HG02571 (cell line): ENCODE measurements at regions not wholly inside any gene's neighbourhood (a gene's known extent, or its start where the extent isn't known, plus 50 kb on each side); places are given as distances from the start of the nearest gene placed in this dataset.
A peak's percentile ranks its signal among the peaks of the same experiment; 100 is the strongest.

Experiments
- ATAC-seq: cut with Tn5 transposase; IDR thresholded peaks from one replicate; pipeline ENCODE4 v1.9.1; 2021; ENCODE audit warnings: mild to moderate bottlenecking, moderate library complexity; ENCODE audit not compliant: unreplicated experiment

DNA sequence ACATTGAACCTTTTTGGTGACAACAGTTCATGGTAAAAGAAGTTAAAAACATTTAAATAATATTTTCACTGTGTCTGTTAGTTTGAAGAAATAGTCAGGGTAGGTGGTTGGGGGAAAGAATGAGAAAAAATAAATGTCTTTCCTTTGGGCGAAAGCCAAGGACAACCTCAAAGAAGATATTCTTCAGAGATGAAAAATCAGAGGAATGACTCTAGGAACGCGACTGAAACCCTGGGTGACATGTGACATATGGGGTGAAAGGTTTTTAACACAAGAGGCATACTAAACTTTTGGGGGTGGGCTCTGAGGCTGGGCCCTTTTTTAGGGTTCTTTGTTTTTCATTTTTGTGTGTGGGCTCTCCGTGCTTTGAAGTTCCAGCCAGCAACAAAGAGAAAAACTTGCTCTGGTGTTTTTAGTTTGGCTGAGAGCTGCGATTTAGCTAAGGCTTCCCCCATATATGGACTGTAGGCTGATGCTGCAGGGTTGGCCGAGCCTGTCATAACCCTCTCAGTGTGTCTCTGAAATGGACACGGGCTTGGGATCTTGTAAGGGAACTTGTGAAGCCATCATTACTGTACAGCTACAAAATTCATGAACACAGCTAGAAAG lies 610.1 kb upstream of the ARID1B start:
- ATAC-seq = no peak

DNA sequence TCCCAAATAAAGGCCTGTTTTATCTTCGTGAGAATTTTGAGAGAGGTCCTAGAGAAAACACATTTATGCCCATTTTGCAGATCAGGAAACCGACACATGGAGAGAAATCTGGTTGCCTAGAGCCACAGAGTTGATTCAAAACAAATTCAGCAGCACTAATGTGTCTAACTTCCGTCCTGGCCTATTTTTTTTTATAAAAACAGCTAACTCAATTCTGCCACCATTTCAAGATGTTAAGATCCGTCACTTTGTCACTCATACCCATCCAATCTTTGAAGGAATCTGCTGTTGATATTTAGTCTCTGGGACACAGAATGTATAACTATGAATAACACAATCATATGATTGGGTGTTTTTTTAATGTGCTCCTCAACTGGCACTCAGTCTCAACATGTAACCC lies 611.1 kb upstream of the ARID1B start:
- no peak for ATAC-seq

- no peak for ATAC-seq
Measured at GRCh38 chr6:156164701-156165452, 612.3 kb upstream of the ARID1B start.

DNA sequence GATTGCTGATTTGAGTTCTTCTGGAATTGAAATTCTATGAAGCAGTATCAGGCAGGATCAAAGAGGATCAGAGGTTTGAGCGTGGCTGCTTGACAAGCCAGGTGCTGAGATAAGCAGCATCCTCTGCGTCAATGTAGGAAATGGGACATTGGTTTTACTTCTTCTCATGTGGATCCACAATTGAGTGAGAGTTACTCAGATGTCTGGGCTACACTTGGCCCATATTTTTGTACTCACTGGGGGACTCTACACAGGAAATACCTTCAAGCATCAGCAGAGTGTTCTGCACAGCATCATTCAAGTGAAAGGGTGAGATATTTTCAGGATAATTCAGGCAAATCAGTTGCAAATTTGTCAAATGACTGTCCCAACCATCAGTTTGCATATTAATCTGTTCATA lies 613.9 kb upstream of the ARID1B start:
- no peak for ATAC-seq

- no peak for ATAC-seq
Measured at GRCh38 chr6:156161471-156161870, 615.7 kb upstream of the ARID1B start.

DNA sequence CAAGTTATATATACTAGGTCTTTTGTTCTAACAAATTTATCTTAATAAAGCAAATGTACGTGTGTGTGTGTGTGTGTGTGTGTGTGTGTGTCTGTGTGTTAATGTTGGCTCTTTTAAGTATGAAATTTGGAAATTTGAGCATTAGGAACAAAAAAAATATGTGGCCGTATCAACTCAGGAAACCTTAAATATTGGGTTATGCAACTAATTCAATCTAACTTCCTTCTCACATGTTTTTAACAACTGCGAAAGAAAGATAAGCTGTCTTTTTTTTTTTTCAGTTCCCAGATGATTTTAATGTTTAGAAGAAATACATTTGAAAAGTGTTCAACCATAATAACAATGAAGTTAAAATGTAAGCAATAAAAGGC lies 616.4 kb upstream of the ARID1B start:
- ATAC-seq = no peak

DNA sequence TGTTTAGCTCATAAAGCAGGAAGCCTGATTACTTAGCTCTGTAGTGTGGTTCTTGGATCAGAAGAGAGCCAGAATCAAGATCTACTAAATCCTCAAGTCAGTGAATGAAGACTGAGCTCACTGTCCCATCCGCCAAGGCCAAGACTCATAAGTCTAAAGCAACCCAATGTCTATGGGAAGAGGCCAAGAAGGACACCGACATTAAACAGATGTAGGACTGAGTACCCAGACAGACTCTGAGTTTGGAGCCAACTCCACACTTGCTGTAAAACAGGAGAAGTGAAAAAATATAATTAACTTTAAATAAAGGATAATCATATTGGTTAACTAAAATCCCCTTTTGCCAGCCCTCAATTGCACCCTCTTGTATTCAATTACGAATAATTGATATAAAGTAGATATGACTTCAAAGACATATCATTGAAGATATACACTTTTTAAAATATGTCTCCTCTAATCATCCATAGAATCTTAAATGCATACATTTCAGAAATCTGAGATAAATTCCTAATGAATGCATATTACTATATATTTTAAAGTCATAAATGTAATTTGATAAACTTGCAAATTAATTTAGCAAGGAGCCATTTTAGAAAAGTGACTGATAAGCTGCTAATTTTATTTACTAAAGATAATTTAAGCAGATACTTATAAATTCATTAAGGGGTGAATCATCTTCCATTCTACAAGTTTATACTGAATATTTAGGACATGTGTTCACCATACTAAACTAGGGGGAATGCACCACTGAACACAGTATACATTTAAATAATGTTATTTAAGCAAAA lies 617.0 kb upstream of the ARID1B start:
- no peak for ATAC-seq

DNA sequence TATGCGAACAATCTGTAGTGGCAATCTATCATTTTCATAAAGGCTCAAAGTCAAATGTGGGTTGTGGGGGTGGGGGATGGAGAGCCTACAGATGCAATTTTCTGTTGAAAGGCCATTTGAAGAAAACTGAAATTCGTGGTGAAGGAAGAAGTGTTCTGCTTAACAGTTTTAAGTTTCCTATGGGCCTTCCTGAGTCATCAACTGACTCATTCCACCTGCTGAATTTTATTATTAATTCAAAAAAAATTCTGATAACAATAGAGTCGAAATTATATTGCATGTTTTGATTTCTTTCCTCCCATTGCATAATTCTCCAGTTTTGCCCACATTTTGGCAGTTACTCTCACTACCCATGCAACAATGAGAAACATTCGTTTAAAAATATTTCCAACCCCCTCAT lies 622.3 kb upstream of the ARID1B start:
- no peak for ATAC-seq

DNA sequence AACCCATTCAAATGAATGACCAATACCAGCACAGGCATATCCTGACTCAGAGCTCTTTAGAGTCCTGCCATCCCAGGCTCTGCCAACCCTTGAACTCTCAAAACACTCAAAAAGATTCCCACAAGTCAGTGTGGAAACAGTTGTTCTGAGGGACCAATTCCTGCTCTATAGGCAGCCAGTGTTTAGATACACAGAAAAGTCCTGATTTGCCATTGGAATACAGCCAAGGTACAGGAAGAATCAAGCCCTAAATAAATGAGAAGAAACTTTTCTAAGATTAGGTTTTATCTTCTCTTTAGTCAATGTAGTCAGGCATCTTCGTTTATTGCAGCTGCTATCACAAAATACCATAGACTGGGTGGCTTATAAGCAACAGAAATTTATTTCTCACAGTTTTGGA lies 626.8 kb upstream of the ARID1B start:
- ATAC-seq = no peak

GRCh38 chr6:156146891-156147290 lies 630.3 kb upstream of the ARID1B start:
- no peak for ATAC-seq

GRCh38 chr6:156131221-156131903 lies 645.8 kb upstream of the ARID1B start:
- ATAC-seq = no peak

DNA sequence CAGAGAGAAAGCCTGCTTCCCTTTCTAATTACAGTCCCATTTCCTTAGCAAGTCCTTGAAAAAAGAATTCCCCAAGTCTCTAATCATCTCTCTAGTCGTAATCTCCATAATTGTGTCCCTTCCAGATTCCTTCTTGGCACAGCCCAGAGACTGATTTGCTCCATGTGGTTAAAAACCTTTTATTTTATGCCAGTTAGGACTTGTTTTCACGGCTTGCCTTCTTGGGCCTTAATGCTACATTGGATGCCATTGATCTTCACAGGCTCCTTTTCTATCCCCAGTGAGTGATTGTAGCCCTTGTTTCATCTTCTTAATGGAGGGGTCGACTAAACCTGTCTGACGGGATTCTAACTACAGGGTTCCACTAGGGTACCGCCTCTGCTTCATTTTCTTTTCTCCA lies 650.6 kb upstream of the ARID1B start:
- ATAC-seq = no peak

DNA sequence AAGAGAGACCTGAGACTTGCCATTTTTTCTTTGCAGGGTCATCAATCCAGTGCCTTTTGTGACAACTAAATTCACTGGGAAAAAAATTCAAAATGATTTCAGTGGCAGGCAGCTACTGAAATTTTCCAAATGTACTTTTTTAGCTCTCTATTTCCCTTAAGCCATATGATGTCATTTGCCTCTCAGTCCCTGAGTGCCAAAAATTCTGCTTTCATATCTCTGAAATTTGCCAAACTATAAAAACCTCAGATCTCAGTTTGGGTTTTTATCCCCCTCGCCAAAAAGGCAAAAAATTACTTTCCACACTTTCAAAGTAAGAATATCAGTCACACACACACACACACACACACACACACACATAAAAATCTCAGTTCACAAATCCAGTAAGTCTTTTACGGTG lies 651.3 kb upstream of the ARID1B start:
- no peak for ATAC-seq

DNA sequence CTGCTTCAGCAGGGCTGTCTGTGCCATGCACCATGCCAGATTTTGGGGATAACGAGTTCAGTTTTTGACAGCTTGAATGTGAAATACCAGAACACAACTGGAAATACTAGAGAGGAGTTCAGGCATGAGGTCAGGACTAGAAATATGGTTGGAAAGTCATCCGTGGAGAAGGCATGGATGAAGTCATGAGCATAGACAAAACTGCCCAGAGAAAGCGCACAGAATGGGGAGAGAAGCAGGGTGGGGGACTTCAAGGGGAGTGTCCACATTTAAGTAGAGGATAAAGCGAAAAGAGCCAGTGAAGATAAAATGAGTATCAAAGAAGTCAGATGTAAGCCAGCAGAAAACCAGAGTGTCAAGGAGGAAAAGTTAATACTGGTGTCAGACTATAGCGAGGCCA lies 653.4 kb upstream of the ARID1B start:
- no peak for ATAC-seq

DNA sequence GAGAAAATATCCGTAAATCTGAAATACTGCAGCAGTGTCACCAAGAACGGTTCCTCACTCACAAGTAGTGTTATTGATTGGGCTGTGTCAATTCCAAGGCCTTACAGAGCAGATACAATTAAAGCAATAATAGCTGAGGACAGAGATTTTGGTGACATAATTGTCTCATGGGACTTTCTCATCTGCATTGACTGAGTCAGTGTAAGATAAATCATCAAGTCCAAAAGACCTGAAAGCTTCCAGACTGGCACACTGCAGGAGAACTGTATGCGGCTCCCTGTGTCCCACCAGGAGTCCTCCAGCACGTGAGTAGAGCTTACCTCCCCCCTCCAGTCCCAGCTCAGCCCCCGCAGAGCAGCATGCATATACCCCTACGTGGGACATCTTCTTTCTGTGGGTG lies 655.2 kb upstream of the ARID1B start:
- no peak for ATAC-seq

DNA sequence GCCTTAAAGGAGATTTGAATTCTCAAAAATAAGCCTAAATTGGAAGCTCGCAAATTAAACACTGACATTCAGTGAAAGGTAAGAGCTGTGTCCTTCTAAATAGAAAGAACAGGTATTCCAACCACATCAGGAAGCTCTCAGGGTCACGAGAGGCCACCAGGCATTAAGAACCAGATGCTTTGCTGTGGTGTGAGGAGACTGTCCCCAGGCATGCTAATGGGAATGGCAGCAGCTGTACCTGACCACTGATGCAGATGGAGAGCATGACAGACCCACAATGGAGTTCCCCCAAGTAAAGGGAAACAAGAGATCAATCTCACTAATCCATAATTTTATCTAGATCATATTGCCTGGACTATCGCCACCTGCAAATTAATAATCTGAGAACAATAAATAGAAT lies 658.9 kb upstream of the NOX3 start:
- no peak for ATAC-seq

DNA sequence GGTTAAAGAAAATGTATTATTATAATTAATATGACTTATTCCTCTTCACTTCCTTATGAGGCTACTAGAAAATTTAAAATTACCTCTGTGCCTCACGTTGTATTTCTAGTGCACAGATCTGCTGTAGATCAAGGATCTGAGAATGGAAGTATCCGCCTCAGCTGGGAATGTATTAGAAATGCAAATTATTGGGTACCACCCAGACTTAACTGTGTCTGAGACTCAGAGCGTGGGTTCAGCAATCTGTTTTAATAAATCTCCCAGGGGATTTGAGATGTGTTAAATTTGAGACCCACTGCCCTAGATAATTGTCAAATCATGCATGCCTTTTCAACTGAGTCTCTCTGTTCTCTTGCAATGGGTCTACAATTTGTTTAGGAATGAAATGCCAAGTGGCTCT lies 658.0 kb upstream of the NOX3 start:
- ATAC-seq = no peak

- ATAC-seq = no peak
Measured at GRCh38 chr6:156111913-156112312, 656.3 kb upstream of the NOX3 start.

DNA sequence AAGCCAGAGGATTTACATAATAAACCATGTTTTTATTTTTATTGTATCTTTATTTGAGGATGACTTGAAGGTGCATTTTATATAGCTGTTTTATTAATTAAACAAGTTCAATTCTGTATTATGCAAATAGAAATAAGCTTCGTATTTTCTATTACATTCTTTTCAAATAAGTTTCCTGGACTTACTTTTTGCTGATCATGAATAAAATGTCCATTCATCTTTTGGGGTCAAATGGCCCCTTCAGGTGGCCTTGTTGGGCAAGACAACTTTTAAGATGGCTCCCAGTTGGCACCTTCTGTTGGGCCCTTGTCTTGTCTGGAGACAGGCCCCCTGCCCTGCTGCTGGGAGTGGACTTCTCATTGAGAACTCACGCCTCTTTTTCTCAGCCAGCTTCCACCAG lies 654.6 kb upstream of the NOX3 start:
- ATAC-seq = no peak

DNA sequence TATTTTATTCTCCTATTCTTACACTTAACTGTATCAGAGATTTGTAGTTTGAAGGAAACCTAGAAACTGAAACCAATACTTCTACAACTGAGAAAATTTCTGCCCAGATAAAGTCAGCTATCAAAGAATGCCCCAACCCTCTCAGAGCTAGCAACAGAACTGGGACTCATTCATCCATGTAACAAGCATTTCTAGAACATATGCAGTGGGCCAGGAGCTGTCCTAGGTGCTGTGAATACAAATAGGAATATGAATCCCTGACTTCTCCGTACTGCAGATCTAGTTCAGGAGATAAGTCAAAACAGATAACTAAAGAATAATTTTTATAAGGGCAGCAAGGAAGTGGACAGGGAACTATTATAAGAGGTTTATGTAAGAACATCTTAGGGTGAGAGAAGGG lies 654.1 kb upstream of the NOX3 start:
- no peak for ATAC-seq

DNA sequence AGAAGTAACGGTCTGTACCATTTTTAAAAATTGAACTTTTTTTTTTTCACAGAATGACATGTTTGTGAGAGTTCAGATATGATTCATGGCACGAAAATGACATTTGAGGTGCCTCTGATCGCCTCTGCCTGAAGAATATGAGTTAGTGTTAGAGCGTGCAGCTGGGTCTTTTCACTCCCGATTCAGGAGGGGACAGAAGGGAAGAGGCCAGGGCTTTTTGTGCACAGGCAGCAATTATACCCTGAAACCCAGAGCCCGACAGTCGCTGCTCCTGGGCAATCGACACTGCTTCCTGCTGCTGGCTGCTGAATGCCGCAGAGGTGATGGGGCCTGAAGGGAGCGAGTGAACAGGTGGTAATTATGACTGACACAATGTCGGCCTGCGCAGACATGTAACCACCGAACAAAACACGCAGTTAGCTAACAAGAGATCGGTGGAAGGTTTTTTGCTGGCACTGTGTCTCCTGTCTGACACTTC lies 652.0 kb upstream of the NOX3 start:
- peak; percentile 56 for ATAC-seq
